Gastrocnemius medialis (tissue), 4 donors: ENCODE measurements at regions not wholly inside any gene's neighbourhood (a gene's known extent, or its start where the extent isn't known, plus 50 kb on each side); places are given as distances from the start of the nearest gene placed in this dataset.

ENCODE experiments used
- ATAC-seq, 2 donors: fragments of 150-250 bp; one replicate each; pipeline ENCODE4 v1.9.1; 2016
- DNase-seq, 2 donors: peaks; one replicate each; pipeline ENCODE4 v3.0.0-alpha.2; 2019
- H3K27ac ChIP-seq, 4 donors: fragments of 200-600 bp; sonication (generic); 1 replicate in 1 of 4; 2 replicates in 3 of 4; pipeline ENCODE4 v1.5.1; 2016 to 2018; ENCODE audit warnings: mild to moderate bottlenecking in 2 of 4, moderate library complexity in 1 of 4
- H3K27me3 ChIP-seq, 3 donors: fragments of 200-600 bp; sonication (generic) in 2 of 3; 1 replicate in 1 of 3; 2 replicates in 2 of 3; pipeline versions ENCODE4 v1.5.1 to v1.6.0; 2016 to 2019; ENCODE audit warnings: mild to moderate bottlenecking in 1 of 3, moderate library complexity in 1 of 3
- H3K36me3 ChIP-seq, 2 donors: fragments of 200-600 bp; sonication (generic) in 1 of 2; one replicate each; pipeline ENCODE4 v1.5.1; 2017 to 2018
- H3K4me1 ChIP-seq, 2 donors: fragments of 200-600 bp; sonication (generic) in 1 of 2; one replicate each; pipeline ENCODE4 v1.5.1; 2016 to 2017; ENCODE audit warnings: mild to moderate bottlenecking in 2 of 2
- H3K4me3 ChIP-seq, 4 donors: fragments of 200-600 bp; sonication (generic) in 3 of 4; 1 replicate in 1 of 4; 2 replicates in 3 of 4; pipeline ENCODE4 v1.5.1; 2016 to 2019; ENCODE audit warnings: mild to moderate bottlenecking in 2 of 4
- H3K9me3 ChIP-seq, 3 donors: fragments of 200-600 bp; sonication (generic) in 2 of 3; 1 replicate in 1 of 3; 2 replicates in 2 of 3; pipeline ENCODE4 v1.5.1; 2016 to 2019
- CTCF ChIP-seq, 5 experiments: fragments of 450-650 bp in 3 of 5; fragments of 200-600 bp in 2 of 5; sonication (generic) in 2 of 5; IDR thresholded peaks in 4 of 5; conservative IDR thresholded peaks in 1 of 5; 1 replicate in 4 of 5; 2 replicates in 1 of 5; pipeline ENCODE4 v1.5.1; 2016 to 2019; ENCODE audit warnings: antibody characterized with exemption in 5 of 5, mild to moderate bottlenecking in 3 of 5, moderate library complexity in 3 of 5
- POLR2A ChIP-seq, 2 donors: fragments of 450-650 bp; IDR thresholded peaks; one replicate each; pipeline ENCODE4 v1.6.1; 2017; ENCODE audit warnings: antibody characterized with exemption in 2 of 2, mild to moderate bottlenecking in 2 of 2, moderate library complexity in 2 of 2
- in situ Hi-C, 4 donors: fragments of 200-750 bp; cut with MboI; loops; one replicate each; pipeline versions ENCODE4 v1.15.0 to v1.8.0; 2017; ENCODE audit warnings: low sequenced_read_pairs in 4 of 4
- intact Hi-C: fragments of 100-400 bp; cut with DNase I; formaldehyde crosslinking; loops from one replicate; pipeline ENCODE4 v1.15.1; 2023; ENCODE audit warnings: low total_unique reads

- ATAC-seq, result no peak
- no peaks in the 10 kb centered on the region for H3K36me3 ChIP-seq
- intact Hi-C loops, result no loop called here
- H3K27ac ChIP-seq, result no peak overlapping the region
- no peak overlapping the region for H3K4me3 ChIP-seq
- no peaks in the 10 kb centered on the region for H3K9me3 ChIP-seq
- TF ChIP-seq CTCF (IDR thresholded peaks at IDR 0.05 in 4 of 5, conservative IDR thresholded peaks at IDR 0.05 in 1 of 5) (no peak), POLR2A (IDR thresholded peaks at IDR 0.05) (no peak)
- no peak for DNase-seq
- no peaks in the 10 kb centered on the region for H3K4me1 ChIP-seq
- no peaks in the 10 kb centered on the region for H3K27me3 ChIP-seq
- in situ Hi-C loops, result no loop called here
Measured at GRCh38 chr4:54482529-54483200, 175.1 kb upstream of the KIT start.

- TF ChIP-seq CTCF (IDR thresholded peaks at IDR 0.05 in 4 of 5, conservative IDR thresholded peaks at IDR 0.05 in 1 of 5) (no peak), POLR2A (IDR thresholded peaks at IDR 0.05) (no peak)
Measured at GRCh38 chr4:54484383-54484782, 173.4 kb upstream of the KIT start.

GRCh38 chr4:54487491-54487890 is 170.3 kb upstream of the KIT start:
- Histone ChIP-seq H3K27ac (no peak overlapping the region), H3K4me3 (no peak overlapping the region), H3K9me3 (no peaks in the 10 kb centered on the region), H3K4me1 (no peaks in the 10 kb centered on the region), H3K36me3 (no peaks in the 10 kb centered on the region), H3K27me3 (no peaks in the 10 kb centered on the region)
- ATAC-seq (no peak), DNase-seq (no peak)
- in situ Hi-C loops (no loop called here), intact Hi-C loops (no loop called here)
- TF ChIP-seq POLR2A (IDR thresholded peaks at IDR 0.05) (no peak), CTCF (IDR thresholded peaks at IDR 0.05 in 4 of 5, conservative IDR thresholded peaks at IDR 0.05 in 1 of 5) (no peak)

More at GRCh38 chr4:54484383-54484782, 173.4 kb upstream of the KIT start:
- Histone ChIP-seq H3K4me1 (no peaks in the 10 kb centered on the region), H3K4me3 (no peak overlapping the region), H3K27me3 (no peaks in the 10 kb centered on the region), H3K27ac (no peak overlapping the region), H3K9me3 (no peaks in the 10 kb centered on the region), H3K36me3 (no peaks in the 10 kb centered on the region)
- in situ Hi-C loops, result no loop called here
- ATAC-seq, result no peak
- no peak for DNase-seq
- intact Hi-C loops, result no loop called here

- Histone ChIP-seq H3K4me3 (no peak overlapping the region), H3K36me3 (no peaks in the 10 kb centered on the region), H3K9me3 (no peaks in the 10 kb centered on the region), H3K4me1 (no peaks in the 10 kb centered on the region), H3K27ac (no peak overlapping the region), H3K27me3 (no peaks in the 10 kb centered on the region)
- no peak for DNase-seq
- intact Hi-C loops (no loop called here), in situ Hi-C loops (no loop called here)
- no peak for ATAC-seq
- TF ChIP-seq CTCF (IDR thresholded peaks at IDR 0.05 in 4 of 5, conservative IDR thresholded peaks at IDR 0.05 in 1 of 5), result no peak
- TF ChIP-seq POLR2A (IDR thresholded peaks at IDR 0.05), result no peak
Measured at GRCh38 chr4:54493862-54494261, 163.9 kb upstream of the KIT start.

GRCh38 chr4:54495091-54495490 is 162.7 kb upstream of the KIT start:
- Histone ChIP-seq H3K4me1 (no peaks in the 10 kb centered on the region), H3K36me3 (no peaks in the 10 kb centered on the region), H3K9me3 (no peaks in the 10 kb centered on the region), H3K27ac (no peak overlapping the region), H3K27me3 (no peaks in the 10 kb centered on the region), H3K4me3 (no peak overlapping the region)
- ATAC-seq (no peak), DNase-seq (no peak)
- in situ Hi-C loops (no loop called here), intact Hi-C loops (no loop called here)
- no peak for TF ChIP-seq CTCF (IDR thresholded peaks at IDR 0.05 in 4 of 5, conservative IDR thresholded peaks at IDR 0.05 in 1 of 5)
- no peak for TF ChIP-seq POLR2A (IDR thresholded peaks at IDR 0.05)
